ENCODE measurements at regions not wholly inside any gene's neighbourhood (a gene's known extent, or its start where the extent isn't known, plus 50 kb on each side); places are given as distances from the start of the nearest gene placed in this dataset.

- no peak overlapping the region for H3K23ac ChIP-seq (ENCODE audit: insufficient read length)
- ChIA-PET CTCF (ENCODE audit: partially characterized antibody) (interaction anchor here (0.9 kb wide), 1 partner anchor 16 kb away, joined by 3 read pairs; no protein-coding TSS in a partner anchor), POLR2A (ENCODE audit: partially characterized antibody) (no interaction called here)
- TF ChIP-seq SP1 (IDR thresholded peaks at IDR 0.05; ENCODE audit: low read depth, low read length) (no peak), GTF2F1 (IDR thresholded peaks at IDR 0.05; ENCODE audit: borderline replicate concordance, low read depth, low read length) (no peak), HDAC6 (IDR thresholded peaks at IDR 0.05; ENCODE audit: low read depth, low read length) (no peak), YY1 (IDR thresholded peaks at IDR 0.05; ENCODE audit: low read depth, low read length) (no peak), JUND (IDR thresholded peaks at IDR 0.05; ENCODE audit: low read length) (no peak), TEAD4 (IDR thresholded peaks at IDR 0.05; ENCODE audit: low read depth, low read length) (no peak), PHF8 (conservative IDR thresholded peaks at IDR 0.05; ENCODE audit: low read depth, low read length) (no peak), POLR2AphosphoS5 (IDR thresholded peaks at IDR 0.05; ENCODE audit: low read depth, low read length) (no peak), RNF2 (IDR thresholded peaks at IDR 0.05; ENCODE audit: borderline replicate concordance, low read depth, low read length, missing control alignments, poor library complexity, severe bottlenecking) (no peak), KDM1A (IDR thresholded peaks at IDR 0.05; ENCODE audit: borderline replicate concordance, low read length) (no peak), CHD1 (IDR thresholded peaks at IDR 0.05; ENCODE audit: low read depth, low read length) (no peak), HDAC2 (IDR thresholded peaks at IDR 0.05; ENCODE audit: borderline replicate concordance in 1 of 2, low read depth in 2 of 2, low read length in 2 of 2) (no peak), SIRT6 (IDR thresholded peaks at IDR 0.05; ENCODE audit: low read length) (no peak), EP300 (IDR thresholded peaks at IDR 0.05; ENCODE audit: borderline replicate concordance in 1 of 2, low read depth in 2 of 2, low read length in 2 of 2) (no peak)
Observed at GRCh38 chr21:26669215-26669764, 96.2 kb upstream of the CYYR1 start.

More at GRCh38 chr21:26669215-26669764, 96.2 kb upstream of the CYYR1 start:
- no peak overlapping the region for H3K9ac ChIP-seq (replicated peaks in 1 of 4; ENCODE audit: extremely low read depth in 1 of 4, low read depth in 3 of 4, low read length in 3 of 4)
- H3K79me1 ChIP-seq (ENCODE audit: low read depth, low read length), result no peaks in the 10 kb centered on the region
- no peak overlapping the region for H2BK120ac ChIP-seq (replicated peaks; ENCODE audit: low read depth, low read length)
- no peak overlapping the region for H4K91ac ChIP-seq (replicated peaks; ENCODE audit: insufficient read length, low read length)
- DNase-seq (ENCODE audit: low read depth in 1 of 2, low spot score in 2 of 2) (no peak), FAIRE-seq (no peak)
- no peaks in the 10 kb centered on the region; a peak in 1 of 4 replicates for H3K9me3 ChIP-seq (ENCODE audit: insufficient read depth in 2 of 2, low read depth in 1 of 2, low read length in 1 of 2)
- H2AK5ac ChIP-seq (ENCODE audit: low read depth, low read length), result no peak overlapping the region
- no peak overlapping the region for H4K5ac ChIP-seq (ENCODE audit: insufficient read length, low read depth, low read length)
- H3K4me3 ChIP-seq (ENCODE audit: extremely low read depth in 1 of 4, insufficient read depth in 2 of 4, low read depth in 3 of 4, low read length in 4 of 4), result no peak overlapping the region
- no peak overlapping the region for H4K8ac ChIP-seq (ENCODE audit: extremely low read depth, insufficient read depth, low read length)
- no peak overlapping the region for H3K4me2 ChIP-seq (ENCODE audit: insufficient read depth in 1 of 2, low read depth in 2 of 2, low read length in 2 of 2)
- H2BK20ac ChIP-seq (ENCODE audit: low read length), result no peak overlapping the region
- no peak overlapping the region for H2AFZ ChIP-seq (ENCODE audit: low read length)
- H3K36me3 ChIP-seq (ENCODE audit: control insufficient read depth in 2 of 4, insufficient read depth in 4 of 4, low read length in 3 of 4), result no peaks in the 10 kb centered on the region; a peak in 1 of 8 replicates
- no peaks in the 10 kb centered on the region for H3K27me3 ChIP-seq (replicated peaks in 1 of 4; ENCODE audit: control insufficient read depth in 3 of 4, extremely low read depth in 1 of 4, insufficient read depth in 3 of 4, low read length in 3 of 4)
- H2BK12ac ChIP-seq (ENCODE audit: low read depth, low read length), result no peak overlapping the region
- no peaks in the 10 kb centered on the region for H3K79me2 ChIP-seq (ENCODE audit: control insufficient read depth in 1 of 2, insufficient read depth in 2 of 2, low read length in 2 of 2)
- no peak overlapping the region for H3K18ac ChIP-seq (ENCODE audit: extremely low read depth, low read length)
- H2BK15ac ChIP-seq (ENCODE audit: low read length), result no peak overlapping the region
- WGBS, 2 experiments (ENCODE audit: extremely low coverage in 1 of 2, insufficient coverage in 1 of 2, insufficient read length in 1 of 2, insufficient replicate concordance in 2 of 2, low coverage in 1 of 2, low lambda C conversion rate in 2 of 2, missing lambda C conversion rate in 1 of 2), result 93% methylated on average over 4 of the region's 4 CpGs; no CpG with 5 or more reads in 1 of the 2 experiments
- no peak overlapping the region for H3K4ac ChIP-seq (replicated peaks; ENCODE audit: insufficient read length, low read depth, low read length)
- H2BK5ac ChIP-seq (ENCODE audit: low read depth, low read length), result no peak overlapping the region
- no peak overlapping the region for H3K56ac ChIP-seq (replicated peaks; ENCODE audit: insufficient read length, low read depth, low read length)
- no peaks in the 10 kb centered on the region for H3K4me1 ChIP-seq (replicated peaks in 1 of 4; ENCODE audit: control insufficient read depth in 3 of 4, insufficient read depth in 4 of 4, low read length in 3 of 4)
- no peak overlapping the region for H3K27ac ChIP-seq (ENCODE audit: low read depth, low read length)
- H3K14ac ChIP-seq (ENCODE audit: insufficient read length), result no peak overlapping the region
- H4K20me1 ChIP-seq (replicated peaks in 1 of 2; ENCODE audit: control insufficient read depth in 1 of 2, insufficient read depth in 2 of 2, low read length in 2 of 2), result no peaks in the 10 kb centered on the region
- H3K23me2 ChIP-seq (ENCODE audit: low read depth, low read length), result no peaks in the 10 kb centered on the region

Measured in H1 (cell line).